IMR-90 (cell line): ENCODE measurements at regions not wholly inside any gene's neighbourhood (a gene's known extent, or its start where the extent isn't known, plus 50 kb on each side); places are given as distances from the start of the nearest gene placed in this dataset.

Source experiments
- ATAC-seq: fragments of 200-7000 bp; cut with Tn5 transposase; 2 replicates; pipeline ENCODE4 v1.9.1; 2020; ENCODE audit warnings: low read depth, mild to moderate bottlenecking, moderate library complexity
- BruUV-seq: library from RNA; stranded (reverse); fragments of 400-500 nt; replicated peaks from 2 replicates; lab custom pipeline; 2021; lab: Mats Ljungman, UMichigan
- CTCF ChIA-PET: fragments of 300-600 bp; formaldehyde crosslinking; extraction: SDS; loops from one replicate; lab custom pipeline; 2021; ENCODE audit warnings: antibody characterized with exemption; lab: Yijun Ruan, JAX
- POLR2A ChIA-PET: fragments of 300-600 bp; sonication (Branson Sonifier 250); formaldehyde crosslinking; loops from one replicate; lab custom pipeline; 2022; ENCODE audit warnings: antibody characterized with exemption; ENCODE audit not compliant: unreplicated experiment; lab: Charles Lee
- DNase-seq: peaks from one replicate; pipeline ENCODE4 v3.0.0; 2013
- H2AFZ ChIP-seq: replicated peaks from 2 replicates; pipeline ENCODE3; 2013; ENCODE audit warnings: low read length, mild to moderate bottlenecking; ENCODE audit not compliant: poor library complexity
- H2AK5ac ChIP-seq: 2 replicates; pipeline ENCODE4 v1.6.1; 2013; ENCODE audit warnings: low read depth, low read length, inconsistent platforms
- H2AK9ac ChIP-seq: replicated peaks from 2 replicates; pipeline ENCODE3; 2013; ENCODE audit warnings: mild to moderate bottlenecking, low read depth, low read length, moderate library complexity; ENCODE audit not compliant: poor library complexity
- H2BK120ac ChIP-seq: 2 replicates; pipeline ENCODE4 v1.6.1; 2013; ENCODE audit warnings: low read depth, low read length, inconsistent platforms
- H2BK15ac ChIP-seq: 3 replicates; pipeline ENCODE4 v1.6.1; 2013; ENCODE audit warnings: low read depth, low read length, inconsistent platforms
- H2BK20ac ChIP-seq: 2 replicates; pipeline ENCODE4 v1.6.1; 2013; ENCODE audit warnings: low read depth, mild to moderate bottlenecking, inconsistent platforms, low read length, moderate library complexity
- H2BK5ac ChIP-seq: 2 replicates; pipeline ENCODE4 v1.6.1; 2013; ENCODE audit warnings: mild to moderate bottlenecking, low read depth, low read length, inconsistent platforms; ENCODE audit not compliant: poor library complexity, severe bottlenecking
- H3K14ac ChIP-seq: replicated peaks from 2 replicates; pipeline ENCODE4 v1.6.1; 2013; ENCODE audit warnings: low read depth, low read length, inconsistent platforms
- H3K18ac ChIP-seq: 2 replicates; pipeline ENCODE4 v1.6.1; 2013; ENCODE audit warnings: low read depth, low read length, control low read depth
- H3K23ac ChIP-seq: 2 replicates; pipeline ENCODE4 v1.6.1; 2013; ENCODE audit warnings: low read depth, low read length, inconsistent platforms
- H3K27ac ChIP-seq: 2 replicates; pipeline ENCODE4 v1.5.1; 2013; ENCODE audit warnings: mild to moderate bottlenecking, control low read depth, low read length; ENCODE audit not compliant: insufficient read depth
- H3K27me3 ChIP-seq: 2 replicates; pipeline ENCODE4 v1.6.1; 2013; ENCODE audit warnings: low read length; ENCODE audit not compliant: control insufficient read depth, insufficient read depth
- H3K36me3 ChIP-seq: 2 replicates; pipeline ENCODE4 v1.6.1; 2013; ENCODE audit warnings: low read length, mixed read lengths; ENCODE audit not compliant: control insufficient read depth, insufficient read depth
- H3K4ac ChIP-seq: 2 replicates; pipeline ENCODE4 v1.6.1; 2013; ENCODE audit warnings: low read depth, low read length, inconsistent platforms
- H3K4me1 ChIP-seq: 2 replicates; pipeline ENCODE4 v1.6.1; 2013; ENCODE audit warnings: low read length, mixed read lengths; ENCODE audit not compliant: control insufficient read depth, insufficient read depth
- H3K4me2 ChIP-seq: 2 replicates; pipeline ENCODE4 v1.6.1; 2013; ENCODE audit warnings: low read depth, mild to moderate bottlenecking, control low read depth, low read length, moderate library complexity
- H3K4me3 ChIP-seq: 2 replicates; pipeline ENCODE4 v1.5.1; 2013; ENCODE audit warnings: low read depth, mild to moderate bottlenecking, control low read depth, low read length, moderate library complexity; ENCODE audit not compliant: insufficient read depth
- H3K56ac ChIP-seq: 2 replicates; pipeline ENCODE4 v1.6.1; 2013; ENCODE audit warnings: low read length, inconsistent platforms; ENCODE audit not compliant: insufficient read depth; ENCODE audit errors: extremely low read depth
- H3K79me1 ChIP-seq, 2 experiments: 2 replicates each; pipeline ENCODE4 v1.6.1; 2013; ENCODE audit warnings: low read length in 2 of 2, inconsistent platforms in 1 of 2, low read depth in 1 of 2
- H3K9ac ChIP-seq: 2 replicates; pipeline ENCODE4 v1.6.1; 2013; ENCODE audit warnings: low read depth, low read length, control low read depth
- H3K9me1 ChIP-seq: 2 replicates; pipeline ENCODE4 v1.6.1; 2013; ENCODE audit warnings: low read length, inconsistent platforms; ENCODE audit not compliant: insufficient read depth
- H3K9me3 ChIP-seq: 2 replicates; pipeline ENCODE4 v1.6.1; 2013; ENCODE audit warnings: low read length; ENCODE audit not compliant: control insufficient read depth, insufficient read depth
- H4K20me1 ChIP-seq: 2 replicates; pipeline ENCODE4 v1.6.1; 2013; ENCODE audit warnings: low read length, inconsistent platforms; ENCODE audit not compliant: insufficient read depth
- H4K5ac ChIP-seq: 2 replicates; pipeline ENCODE4 v1.6.1; 2013; ENCODE audit warnings: mild to moderate bottlenecking, low read depth, low read length, control low read depth
- H4K8ac ChIP-seq, 2 experiments: 2 replicates each; pipeline ENCODE4 v1.6.1; 2013; ENCODE audit warnings: low read depth in 2 of 2, low read length in 2 of 2, control low read depth in 1 of 2, inconsistent platforms in 1 of 2
- H4K91ac ChIP-seq: 2 replicates; pipeline ENCODE4 v1.6.1; 2013; ENCODE audit warnings: low read depth, low read length, inconsistent platforms; ENCODE audit not compliant: insufficient read depth
- BHLHE40 ChIP-seq: fragments of 150-350 bp; IDR thresholded peaks from 2 replicates; pipeline ENCODE4 v1.6.1; 2016; ENCODE audit warnings: mild to moderate bottlenecking, low read depth, low read length
- CEBPB ChIP-seq: IDR thresholded peaks from 2 replicates; pipeline ENCODE4 v1.6.1; 2012; ENCODE audit warnings: low read depth, low read length, improper control_type of control experiment
- CHD1 ChIP-seq: IDR thresholded peaks from 2 replicates; pipeline ENCODE4 v1.6.1; 2012; ENCODE audit warnings: low read depth, low read length, improper control_type of control experiment
- CTCF ChIP-seq: conservative IDR thresholded peaks from 2 replicates; pipeline ENCODE4 v1.5.1; 2012; ENCODE audit warnings: mild to moderate bottlenecking, low read depth, low read length, improper control_type of control experiment
- ELK1 ChIP-seq: fragments of 150-350 bp; IDR thresholded peaks from 2 replicates; pipeline ENCODE4 v1.6.1; 2016; ENCODE audit warnings: low read depth, mild to moderate bottlenecking, low read length, moderate library complexity, borderline replicate concordance
- FOS ChIP-seq: fragments of 150-350 bp; IDR thresholded peaks from 2 replicates; pipeline ENCODE4 v1.6.1; 2016; ENCODE audit warnings: low read depth, low read length
- MAFK ChIP-seq: IDR thresholded peaks from 2 replicates; pipeline ENCODE4 v1.6.1; 2012; ENCODE audit warnings: low read depth, low read length, improper control_type of control experiment
- MAZ ChIP-seq: IDR thresholded peaks from 2 replicates; pipeline ENCODE4 v1.6.1; 2012; ENCODE audit warnings: low read depth, mild to moderate bottlenecking, low read length, improper control_type of control experiment, moderate library complexity, borderline replicate concordance
- MXI1 ChIP-seq: IDR thresholded peaks from 2 replicates; pipeline ENCODE4 v1.6.1; 2012; ENCODE audit warnings: low read depth, mild to moderate bottlenecking, low read length, moderate library complexity, borderline replicate concordance
- NFE2L2 ChIP-seq: fragments of 150-350 bp; IDR thresholded peaks from 2 replicates; pipeline ENCODE4 v1.6.1; 2016; ENCODE audit warnings: low read depth, mild to moderate bottlenecking, low read length
- POLR2A ChIP-seq: IDR thresholded peaks from 2 replicates; pipeline ENCODE4 v1.6.1; 2012; ENCODE audit warnings: mild to moderate bottlenecking, low read depth, low read length
- RAD21 ChIP-seq: IDR thresholded peaks from 2 replicates; pipeline ENCODE4 v1.6.1; 2012; ENCODE audit warnings: low read length, improper control_type of control experiment
- RCOR1 ChIP-seq: IDR thresholded peaks from 2 replicates; pipeline ENCODE4 v1.6.1; 2012; ENCODE audit warnings: mild to moderate bottlenecking, low read length, improper control_type of control experiment; ENCODE audit not compliant: insufficient replicate concordance
- RFX5 ChIP-seq: IDR thresholded peaks from 2 replicates; pipeline ENCODE4 v1.8.0; 2012; ENCODE audit warnings: low read depth, mild to moderate bottlenecking, low read length, moderate library complexity
- SMC3 ChIP-seq: fragments of 150-350 bp; IDR thresholded peaks from 2 replicates; pipeline ENCODE4 v1.6.1; 2016; ENCODE audit warnings: low read depth, mild to moderate bottlenecking, antibody characterized with exemption, low read length, moderate library complexity
- USF2 ChIP-seq: fragments of 150-350 bp; IDR thresholded peaks from 2 replicates; pipeline ENCODE4 v1.6.1; 2017; ENCODE audit warnings: mild to moderate bottlenecking, antibody characterized with exemption, low read length, low read depth
- WGBS, 2 experiments: methylation state at CpG; one replicate each; pipeline versions ENCODE4 v1.1.5 to v1.1.7; 2013; ENCODE audit warnings: missing lambda C conversion rate in 2 of 2; ENCODE audit not compliant: insufficient read length in 1 of 2; ENCODE audit errors: extremely low coverage in 2 of 2; 5-methylcytosine and 5-hydroxymethylcytosine counted together
- dilution Hi-C: fragments of 300-500 bp; cut with HindIII; formaldehyde crosslinking; loops from one replicate; pipeline ENCODE4 v1.14.3; 2018; ENCODE audit warnings: low sequenced_read_pairs; ENCODE audit not compliant: unreplicated experiment
- in situ Hi-C: fragments of 300-500 bp; cut with MboI; formaldehyde crosslinking; loops from 3 replicates; pipeline ENCODE4 v1.14.3; 2019; ENCODE audit warnings: low sequenced_read_pairs, inconsistent platforms, mixed read lengths
- intact Hi-C: fragments of 100-400 bp; cut with micrococcal nuclease; formaldehyde crosslinking; loops from 2 replicates; pipeline ENCODE4 v1.10.0; 2022

- no TSS peak for BruUV-seq
- intact Hi-C loops (no loop called here), in situ Hi-C loops (no loop called here), dilution Hi-C loops (no loop called here)
- ATAC-seq (no peak), DNase-seq (no peak)
- Histone ChIP-seq H3K23ac (no peak overlapping the region), H3K56ac (no peak overlapping the region), H4K20me1 (no peaks in the 10 kb centered on the region), H3K4ac (no peak overlapping the region), H3K4me1 (no peaks in the 10 kb centered on the region), H3K4me3 (no peak overlapping the region), H3K14ac (no peak overlapping the region), H4K91ac (no peak overlapping the region), H4K8ac (no peak overlapping the region), H3K36me3 (no peaks in the 10 kb centered on the region), H2BK15ac (no peak overlapping the region), H2AFZ (no peak overlapping the region), H3K79me1 (no peaks in the 10 kb centered on the region), H3K9me1 (no peaks in the 10 kb centered on the region), H2BK120ac (no peak overlapping the region), H3K9ac (no peak overlapping the region), H3K18ac (no peak overlapping the region), H3K9me3 (no peaks in the 10 kb centered on the region), H2AK5ac (no peak overlapping the region), H2BK5ac (no peak overlapping the region), H3K27ac (no peak overlapping the region), H3K27me3 (no peaks in the 10 kb centered on the region), H3K4me2 (no peak overlapping the region), H4K5ac (no peak overlapping the region), H2BK20ac (no peak overlapping the region), H2AK9ac (no peak overlapping the region)
- TF ChIP-seq CHD1 (no peak), RAD21 (no peak), MXI1 (no peak), SMC3 (no peak), USF2 (no peak), CEBPB (no peak), POLR2A (no peak), BHLHE40 (no peak), CTCF (no peak), RCOR1 (no peak), FOS (no peak), MAZ (no peak), NFE2L2 (no peak), MAFK (no peak), RFX5 (no peak), ELK1 (no peak)
- CTCF ChIA-PET = no interaction called here
- POLR2A ChIA-PET = no interaction called here
- WGBS, 2 experiments = no CpG with 5 or more reads among the region's 6 CpGs
Measured at GRCh38 chrX:23136816-23137215, 137.1 kb downstream of the DDX53 start.
